Adrenal gland (tissue), 5 donors: ENCODE measurements at regions not wholly inside any gene's neighbourhood (a gene's known extent, or its start where the extent isn't known, plus 50 kb on each side); places are given as distances from the start of the nearest gene placed in this dataset.

ENCODE experiments used
- POLR2A ChIP-seq, 2 donors: fragments of 450-650 bp; IDR thresholded peaks; one replicate each; pipeline ENCODE4 v1.6.1; 2017; ENCODE audit warnings: antibody characterized with exemption in 2 of 2, mild to moderate bottlenecking in 2 of 2, moderate library complexity in 1 of 2
- TF ChIP-seq, protein P1 (sequence below), 6 experiments: fragments of 450-650 bp in 4 of 6; fragments of 200-600 bp in 2 of 6; sonication (generic) in 1 of 6; IDR thresholded peaks; 1 replicate in 5 of 6; 2 replicates in 1 of 6; pipeline versions ENCODE4 v1.5.1 to v1.8.0; 2016 to 2021; ENCODE audit warnings: antibody characterized with exemption in 6 of 6, mild to moderate bottlenecking in 2 of 6, moderate library complexity in 1 of 6
- donor health status: DM: no; HTN: no; CAD: no.

DNA sequence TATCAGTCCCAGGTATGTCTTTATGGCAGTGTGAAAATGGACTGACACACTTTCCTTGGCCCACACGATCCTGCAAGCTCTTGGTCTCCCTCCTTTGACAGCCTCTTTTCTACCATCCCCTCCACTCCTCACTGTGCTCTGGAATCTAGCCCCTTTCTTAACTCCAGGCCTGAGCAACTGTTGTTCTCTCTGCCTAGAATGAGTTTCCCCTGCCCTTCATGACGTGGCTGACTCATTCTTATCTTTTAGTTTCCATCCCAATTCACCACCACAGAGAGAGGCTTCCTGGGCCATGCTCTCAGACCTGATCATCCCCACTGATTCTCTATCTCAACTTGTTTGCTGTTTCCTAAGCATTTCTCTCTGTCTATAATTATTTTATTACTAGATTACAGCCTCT, 157.4 kb upstream of the HMGA2 start:
- TF ChIP-seq, protein P1, sequence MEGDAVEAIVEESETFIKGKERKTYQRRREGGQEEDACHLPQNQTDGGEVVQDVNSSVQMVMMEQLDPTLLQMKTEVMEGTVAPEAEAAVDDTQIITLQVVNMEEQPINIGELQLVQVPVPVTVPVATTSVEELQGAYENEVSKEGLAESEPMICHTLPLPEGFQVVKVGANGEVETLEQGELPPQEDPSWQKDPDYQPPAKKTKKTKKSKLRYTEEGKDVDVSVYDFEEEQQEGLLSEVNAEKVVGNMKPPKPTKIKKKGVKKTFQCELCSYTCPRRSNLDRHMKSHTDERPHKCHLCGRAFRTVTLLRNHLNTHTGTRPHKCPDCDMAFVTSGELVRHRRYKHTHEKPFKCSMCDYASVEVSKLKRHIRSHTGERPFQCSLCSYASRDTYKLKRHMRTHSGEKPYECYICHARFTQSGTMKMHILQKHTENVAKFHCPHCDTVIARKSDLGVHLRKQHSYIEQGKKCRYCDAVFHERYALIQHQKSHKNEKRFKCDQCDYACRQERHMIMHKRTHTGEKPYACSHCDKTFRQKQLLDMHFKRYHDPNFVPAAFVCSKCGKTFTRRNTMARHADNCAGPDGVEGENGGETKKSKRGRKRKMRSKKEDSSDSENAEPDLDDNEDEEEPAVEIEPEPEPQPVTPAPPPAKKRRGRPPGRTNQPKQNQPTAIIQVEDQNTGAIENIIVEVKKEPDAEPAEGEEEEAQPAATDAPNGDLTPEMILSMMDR (IDR thresholded peaks at IDR 0.05) = no peak
- TF ChIP-seq POLR2A (IDR thresholded peaks at IDR 0.05) = no peak
